ENCODE measurements at regions not wholly inside any gene's neighbourhood (a gene's known extent, or its start where the extent isn't known, plus 50 kb on each side); places are given as distances from the start of the nearest gene placed in this dataset.

DNA sequence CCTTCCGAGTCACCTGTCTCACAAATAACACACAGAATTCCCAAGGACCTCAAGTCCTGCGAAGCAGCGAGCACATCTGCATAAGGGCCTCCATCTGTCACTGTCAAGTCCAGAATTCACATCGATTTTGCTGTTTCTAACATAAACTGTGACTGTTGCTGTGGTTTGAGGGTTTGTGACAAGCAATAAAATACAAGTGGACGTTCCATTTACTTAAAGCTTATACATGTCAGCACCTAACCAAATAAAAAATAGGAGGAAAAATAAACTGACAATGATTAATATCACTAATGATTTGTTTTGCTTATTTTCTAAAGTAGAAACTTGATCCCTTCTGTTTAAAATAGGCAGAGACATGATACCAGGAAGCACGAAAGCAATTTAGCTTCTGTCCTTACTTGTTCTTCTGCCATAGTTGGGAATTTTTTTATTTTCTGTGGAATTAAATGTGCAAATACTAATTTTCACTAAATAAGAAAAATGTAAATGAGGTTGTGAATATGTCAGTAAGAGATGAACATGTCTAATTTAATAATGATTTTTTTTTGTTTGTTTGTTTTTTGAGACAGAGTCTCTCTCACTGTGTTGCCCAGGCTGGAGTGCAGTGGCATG is 279.1 kb downstream of the FGF9 start (continued):
- TF ChIP-seq ZNF248 (tag by site-specific recombination; IDR thresholded peaks at IDR 0.05) (no peak), ZNF701 (tag by site-specific recombination; IDR thresholded peaks at IDR 0.05) (no peak), HOXA7 (CRISPR knock-in tag; IDR thresholded peaks at IDR 0.05; ENCODE audit: borderline replicate concordance) (no peak), ZNF530 (tag by site-specific recombination; IDR thresholded peaks at IDR 0.05; ENCODE audit: low read depth) (no peak), ZNF670 (tag by site-specific recombination; IDR thresholded peaks at IDR 0.05; ENCODE audit: low read depth) (no peak), BCL11B (tag by site-specific recombination; IDR thresholded peaks at IDR 0.05; ENCODE audit: low read depth) (no peak), TRIM28 (IDR thresholded peaks at IDR 0.05; ENCODE audit: borderline replicate concordance, low read length) (no peak; the same call in 1 of the 2 replicates), OVOL3 (tag by site-specific recombination; IDR thresholded peaks at IDR 0.05) (peak; percentile 96), ZEB2 (tag by site-specific recombination; IDR thresholded peaks at IDR 0.05) (peak; percentile 86; the same call in 1 of the 2 replicates), ZNF560 (tag by site-specific recombination; IDR thresholded peaks at IDR 0.05; ENCODE audit: borderline replicate concordance) (no peak), ZNF175 (tag by site-specific recombination; IDR thresholded peaks at IDR 0.05) (no peak)
- TF ChIP-seq, protein P1, sequence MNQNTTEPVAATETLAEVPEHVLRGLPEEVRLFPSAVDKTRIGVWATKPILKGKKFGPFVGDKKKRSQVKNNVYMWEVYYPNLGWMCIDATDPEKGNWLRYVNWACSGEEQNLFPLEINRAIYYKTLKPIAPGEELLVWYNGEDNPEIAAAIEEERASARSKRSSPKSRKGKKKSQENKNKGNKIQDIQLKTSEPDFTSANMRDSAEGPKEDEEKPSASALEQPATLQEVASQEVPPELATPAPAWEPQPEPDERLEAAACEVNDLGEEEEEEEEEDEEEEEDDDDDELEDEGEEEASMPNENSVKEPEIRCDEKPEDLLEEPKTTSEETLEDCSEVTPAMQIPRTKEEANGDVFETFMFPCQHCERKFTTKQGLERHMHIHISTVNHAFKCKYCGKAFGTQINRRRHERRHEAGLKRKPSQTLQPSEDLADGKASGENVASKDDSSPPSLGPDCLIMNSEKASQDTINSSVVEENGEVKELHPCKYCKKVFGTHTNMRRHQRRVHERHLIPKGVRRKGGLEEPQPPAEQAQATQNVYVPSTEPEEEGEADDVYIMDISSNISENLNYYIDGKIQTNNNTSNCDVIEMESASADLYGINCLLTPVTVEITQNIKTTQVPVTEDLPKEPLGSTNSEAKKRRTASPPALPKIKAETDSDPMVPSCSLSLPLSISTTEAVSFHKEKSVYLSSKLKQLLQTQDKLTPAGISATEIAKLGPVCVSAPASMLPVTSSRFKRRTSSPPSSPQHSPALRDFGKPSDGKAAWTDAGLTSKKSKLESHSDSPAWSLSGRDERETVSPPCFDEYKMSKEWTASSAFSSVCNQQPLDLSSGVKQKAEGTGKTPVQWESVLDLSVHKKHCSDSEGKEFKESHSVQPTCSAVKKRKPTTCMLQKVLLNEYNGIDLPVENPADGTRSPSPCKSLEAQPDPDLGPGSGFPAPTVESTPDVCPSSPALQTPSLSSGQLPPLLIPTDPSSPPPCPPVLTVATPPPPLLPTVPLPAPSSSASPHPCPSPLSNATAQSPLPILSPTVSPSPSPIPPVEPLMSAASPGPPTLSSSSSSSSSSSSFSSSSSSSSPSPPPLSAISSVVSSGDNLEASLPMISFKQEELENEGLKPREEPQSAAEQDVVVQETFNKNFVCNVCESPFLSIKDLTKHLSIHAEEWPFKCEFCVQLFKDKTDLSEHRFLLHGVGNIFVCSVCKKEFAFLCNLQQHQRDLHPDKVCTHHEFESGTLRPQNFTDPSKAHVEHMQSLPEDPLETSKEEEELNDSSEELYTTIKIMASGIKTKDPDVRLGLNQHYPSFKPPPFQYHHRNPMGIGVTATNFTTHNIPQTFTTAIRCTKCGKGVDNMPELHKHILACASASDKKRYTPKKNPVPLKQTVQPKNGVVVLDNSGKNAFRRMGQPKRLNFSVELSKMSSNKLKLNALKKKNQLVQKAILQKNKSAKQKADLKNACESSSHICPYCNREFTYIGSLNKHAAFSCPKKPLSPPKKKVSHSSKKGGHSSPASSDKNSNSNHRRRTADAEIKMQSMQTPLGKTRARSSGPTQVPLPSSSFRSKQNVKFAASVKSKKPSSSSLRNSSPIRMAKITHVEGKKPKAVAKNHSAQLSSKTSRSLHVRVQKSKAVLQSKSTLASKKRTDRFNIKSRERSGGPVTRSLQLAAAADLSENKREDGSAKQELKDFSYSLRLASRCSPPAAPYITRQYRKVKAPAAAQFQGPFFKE (tag by site-specific recombination; IDR thresholded peaks at IDR 0.05; ENCODE audit: borderline replicate concordance), result no peak
- TF ChIP-seq, protein P2, sequence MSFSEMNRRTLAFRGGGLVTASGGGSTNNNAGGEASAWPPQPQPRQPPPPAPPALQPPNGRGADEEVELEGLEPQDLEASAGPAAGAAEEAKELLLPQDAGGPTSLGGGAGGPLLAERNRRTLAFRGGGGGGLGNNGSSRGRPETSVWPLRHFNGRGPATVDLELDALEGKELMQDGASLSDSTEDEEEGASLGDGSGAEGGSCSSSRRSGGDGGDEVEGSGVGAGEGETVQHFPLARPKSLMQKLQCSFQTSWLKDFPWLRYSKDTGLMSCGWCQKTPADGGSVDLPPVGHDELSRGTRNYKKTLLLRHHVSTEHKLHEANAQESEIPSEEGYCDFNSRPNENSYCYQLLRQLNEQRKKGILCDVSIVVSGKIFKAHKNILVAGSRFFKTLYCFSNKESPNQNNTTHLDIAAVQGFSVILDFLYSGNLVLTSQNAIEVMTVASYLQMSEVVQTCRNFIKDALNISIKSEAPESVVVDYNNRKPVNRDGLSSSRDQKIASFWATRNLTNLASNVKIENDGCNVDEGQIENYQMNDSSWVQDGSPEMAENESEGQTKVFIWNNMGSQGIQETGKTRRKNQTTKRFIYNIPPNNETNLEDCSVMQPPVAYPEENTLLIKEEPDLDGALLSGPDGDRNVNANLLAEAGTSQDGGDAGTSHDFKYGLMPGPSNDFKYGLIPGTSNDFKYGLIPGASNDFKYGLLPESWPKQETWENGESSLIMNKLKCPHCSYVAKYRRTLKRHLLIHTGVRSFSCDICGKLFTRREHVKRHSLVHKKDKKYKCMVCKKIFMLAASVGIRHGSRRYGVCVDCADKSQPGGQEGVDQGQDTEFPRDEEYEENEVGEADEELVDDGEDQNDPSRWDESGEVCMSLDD (tag by site-specific recombination; IDR thresholded peaks at IDR 0.05), result no peak
- TF ChIP-seq, protein P3, sequence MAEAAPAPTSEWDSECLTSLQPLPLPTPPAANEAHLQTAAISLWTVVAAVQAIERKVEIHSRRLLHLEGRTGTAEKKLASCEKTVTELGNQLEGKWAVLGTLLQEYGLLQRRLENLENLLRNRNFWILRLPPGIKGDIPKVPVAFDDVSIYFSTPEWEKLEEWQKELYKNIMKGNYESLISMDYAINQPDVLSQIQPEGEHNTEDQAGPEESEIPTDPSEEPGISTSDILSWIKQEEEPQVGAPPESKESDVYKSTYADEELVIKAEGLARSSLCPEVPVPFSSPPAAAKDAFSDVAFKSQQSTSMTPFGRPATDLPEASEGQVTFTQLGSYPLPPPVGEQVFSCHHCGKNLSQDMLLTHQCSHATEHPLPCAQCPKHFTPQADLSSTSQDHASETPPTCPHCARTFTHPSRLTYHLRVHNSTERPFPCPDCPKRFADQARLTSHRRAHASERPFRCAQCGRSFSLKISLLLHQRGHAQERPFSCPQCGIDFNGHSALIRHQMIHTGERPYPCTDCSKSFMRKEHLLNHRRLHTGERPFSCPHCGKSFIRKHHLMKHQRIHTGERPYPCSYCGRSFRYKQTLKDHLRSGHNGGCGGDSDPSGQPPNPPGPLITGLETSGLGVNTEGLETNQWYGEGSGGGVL (tag by site-specific recombination; IDR thresholded peaks at IDR 0.05), result peak; percentile 72
- TF ChIP-seq, protein P4, sequence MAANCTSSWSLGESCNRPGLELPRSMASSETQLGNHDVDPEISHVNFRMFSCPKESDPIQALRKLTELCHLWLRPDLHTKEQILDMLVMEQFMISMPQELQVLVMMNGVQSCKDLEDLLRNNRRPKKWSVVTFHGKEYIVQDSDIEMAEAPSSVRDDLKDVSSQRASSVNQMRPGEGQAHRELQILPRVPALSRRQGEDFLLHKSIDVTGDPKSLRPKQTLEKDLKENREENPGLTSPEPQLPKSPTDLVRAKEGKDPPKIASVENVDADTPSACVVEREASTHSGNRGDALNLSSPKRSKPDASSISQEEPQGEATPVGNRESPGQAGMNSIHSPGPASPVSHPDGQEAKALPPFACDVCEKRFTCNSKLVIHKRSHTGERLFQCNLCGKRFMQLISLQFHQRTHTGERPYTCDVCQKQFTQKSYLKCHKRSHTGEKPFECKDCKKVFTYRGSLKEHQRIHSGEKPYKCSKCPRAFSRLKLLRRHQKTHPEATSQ (tag by site-specific recombination; IDR thresholded peaks at IDR 0.05), result no peak
- TF ChIP-seq, protein P5, sequence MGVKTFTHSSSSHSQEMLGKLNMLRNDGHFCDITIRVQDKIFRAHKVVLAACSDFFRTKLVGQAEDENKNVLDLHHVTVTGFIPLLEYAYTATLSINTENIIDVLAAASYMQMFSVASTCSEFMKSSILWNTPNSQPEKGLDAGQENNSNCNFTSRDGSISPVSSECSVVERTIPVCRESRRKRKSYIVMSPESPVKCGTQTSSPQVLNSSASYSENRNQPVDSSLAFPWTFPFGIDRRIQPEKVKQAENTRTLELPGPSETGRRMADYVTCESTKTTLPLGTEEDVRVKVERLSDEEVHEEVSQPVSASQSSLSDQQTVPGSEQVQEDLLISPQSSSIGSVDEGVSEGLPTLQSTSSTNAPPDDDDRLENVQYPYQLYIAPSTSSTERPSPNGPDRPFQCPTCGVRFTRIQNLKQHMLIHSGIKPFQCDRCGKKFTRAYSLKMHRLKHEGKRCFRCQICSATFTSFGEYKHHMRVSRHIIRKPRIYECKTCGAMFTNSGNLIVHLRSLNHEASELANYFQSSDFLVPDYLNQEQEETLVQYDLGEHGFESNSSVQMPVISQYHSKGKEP (tag by site-specific recombination; IDR thresholded peaks at IDR 0.05), result peak; percentile 82; the same call in 1 of the 2 replicates
- TF ChIP-seq, protein P6, sequence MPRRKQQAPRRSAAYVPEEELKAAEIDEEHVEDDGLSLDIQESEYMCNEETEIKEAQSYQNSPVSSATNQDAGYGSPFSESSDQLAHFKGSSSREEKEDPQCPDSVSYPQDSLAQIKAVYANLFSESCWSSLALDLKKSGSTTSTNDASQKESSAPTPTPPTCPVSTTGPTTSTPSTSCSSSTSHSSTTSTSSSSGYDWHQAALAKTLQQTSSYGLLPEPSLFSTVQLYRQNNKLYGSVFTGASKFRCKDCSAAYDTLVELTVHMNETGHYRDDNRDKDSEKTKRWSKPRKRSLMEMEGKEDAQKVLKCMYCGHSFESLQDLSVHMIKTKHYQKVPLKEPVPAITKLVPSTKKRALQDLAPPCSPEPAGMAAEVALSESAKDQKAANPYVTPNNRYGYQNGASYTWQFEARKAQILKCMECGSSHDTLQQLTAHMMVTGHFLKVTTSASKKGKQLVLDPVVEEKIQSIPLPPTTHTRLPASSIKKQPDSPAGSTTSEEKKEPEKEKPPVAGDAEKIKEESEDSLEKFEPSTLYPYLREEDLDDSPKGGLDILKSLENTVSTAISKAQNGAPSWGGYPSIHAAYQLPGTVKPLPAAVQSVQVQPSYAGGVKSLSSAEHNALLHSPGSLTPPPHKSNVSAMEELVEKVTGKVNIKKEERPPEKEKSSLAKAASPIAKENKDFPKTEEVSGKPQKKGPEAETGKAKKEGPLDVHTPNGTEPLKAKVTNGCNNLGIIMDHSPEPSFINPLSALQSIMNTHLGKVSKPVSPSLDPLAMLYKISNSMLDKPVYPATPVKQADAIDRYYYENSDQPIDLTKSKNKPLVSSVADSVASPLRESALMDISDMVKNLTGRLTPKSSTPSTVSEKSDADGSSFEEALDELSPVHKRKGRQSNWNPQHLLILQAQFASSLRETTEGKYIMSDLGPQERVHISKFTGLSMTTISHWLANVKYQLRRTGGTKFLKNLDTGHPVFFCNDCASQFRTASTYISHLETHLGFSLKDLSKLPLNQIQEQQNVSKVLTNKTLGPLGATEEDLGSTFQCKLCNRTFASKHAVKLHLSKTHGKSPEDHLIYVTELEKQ (tag by site-specific recombination; IDR thresholded peaks at IDR 0.05; ENCODE audit: borderline replicate concordance), result peak; percentile 71; the same call in 1 of the 2 replicates
- TF ChIP-seq, protein P7, sequence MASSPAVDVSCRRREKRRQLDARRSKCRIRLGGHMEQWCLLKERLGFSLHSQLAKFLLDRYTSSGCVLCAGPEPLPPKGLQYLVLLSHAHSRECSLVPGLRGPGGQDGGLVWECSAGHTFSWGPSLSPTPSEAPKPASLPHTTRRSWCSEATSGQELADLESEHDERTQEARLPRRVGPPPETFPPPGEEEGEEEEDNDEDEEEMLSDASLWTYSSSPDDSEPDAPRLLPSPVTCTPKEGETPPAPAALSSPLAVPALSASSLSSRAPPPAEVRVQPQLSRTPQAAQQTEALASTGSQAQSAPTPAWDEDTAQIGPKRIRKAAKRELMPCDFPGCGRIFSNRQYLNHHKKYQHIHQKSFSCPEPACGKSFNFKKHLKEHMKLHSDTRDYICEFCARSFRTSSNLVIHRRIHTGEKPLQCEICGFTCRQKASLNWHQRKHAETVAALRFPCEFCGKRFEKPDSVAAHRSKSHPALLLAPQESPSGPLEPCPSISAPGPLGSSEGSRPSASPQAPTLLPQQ (tag by site-specific recombination; IDR thresholded peaks at IDR 0.05), result peak; percentile 76
